OCI-LY1 (cell line): ENCODE measurements at regions not wholly inside any gene's neighbourhood (a gene's known extent, or its start where the extent isn't known, plus 50 kb on each side); places are given as distances from the start of the nearest gene placed in this dataset.

ENCODE experiments used
- H2AFZ ChIP-seq: fragments of 200-600 bp; sonication (generic), shearing (Covaris generic); 2 replicates; pipeline ENCODE4 v1.6.0; 2014; ENCODE audit warnings: antibody characterized with exemption, mild to moderate bottlenecking, low read length
- H3F3A ChIP-seq: fragments of 200-600 bp; sonication (generic), shearing (Covaris generic); 2 replicates; pipeline ENCODE4 v1.6.0; 2014; ENCODE audit warnings: mild to moderate bottlenecking, antibody characterized with exemption, low read length, moderate library complexity; ENCODE audit not compliant: insufficient read depth
- H3K27ac ChIP-seq: fragments of 200-600 bp; sonication (generic); 2 replicates; pipeline ENCODE4 v1.5.1; 2014; ENCODE audit warnings: low read length, mixed run types, mild to moderate bottlenecking, low read depth; ENCODE audit not compliant: poor library complexity, severe bottlenecking
- H3K27me3 ChIP-seq: fragments of 200-600 bp; sonication (generic); 2 replicates; pipeline ENCODE4 v1.6.0; 2014; ENCODE audit warnings: antibody characterized with exemption, mild to moderate bottlenecking, low read length, moderate library complexity; ENCODE audit not compliant: insufficient read depth
- H3K36me3 ChIP-seq: fragments of 200-600 bp; sonication (generic); 2 replicates; pipeline ENCODE4 v1.6.1; 2014; ENCODE audit warnings: mild to moderate bottlenecking, antibody characterized with exemption, low read length, moderate library complexity, mixed read lengths; ENCODE audit not compliant: insufficient read depth
- H3K4me1 ChIP-seq: fragments of 200-600 bp; sonication (generic); 2 replicates; pipeline ENCODE4 v1.5.1; 2014; ENCODE audit warnings: mild to moderate bottlenecking, low read length, moderate library complexity; ENCODE audit not compliant: insufficient read depth, severe bottlenecking
- H3K4me2 ChIP-seq: fragments of 200-600 bp; sonication (generic), shearing (Covaris generic); 2 replicates; pipeline ENCODE4 v1.6.1; 2014; ENCODE audit warnings: low read length
- H3K4me3 ChIP-seq: fragments of 200-600 bp; sonication (generic); 2 replicates; pipeline ENCODE4 v1.5.1; 2014; ENCODE audit warnings: low read length, low read depth, mild to moderate bottlenecking, mixed read lengths; ENCODE audit not compliant: poor library complexity, severe bottlenecking
- H3K79me2 ChIP-seq: fragments of 200-600 bp; shearing (Covaris generic); 2 replicates; pipeline ENCODE4 v1.6.1; 2016; ENCODE audit warnings: mixed run types, low read length, mixed read lengths; ENCODE audit not compliant: insufficient read depth
- H3K9ac ChIP-seq: fragments of 200-600 bp; sonication (generic), shearing (Covaris generic); 2 replicates; pipeline ENCODE4 v1.6.1; 2014; ENCODE audit warnings: mild to moderate bottlenecking, low read length, mixed read lengths
- H3K9me2 ChIP-seq: fragments of 200-600 bp; sonication (generic), shearing (Covaris generic); 2 replicates; pipeline ENCODE4 v1.6.1; 2014; ENCODE audit warnings: low read depth, mild to moderate bottlenecking, low read length, mixed read lengths
- H3K9me3 ChIP-seq: fragments of 200-600 bp; shearing (Covaris generic); 2 replicates; pipeline ENCODE4 v1.6.1; 2014; ENCODE audit warnings: low read length, mixed read lengths
- H4K20me1 ChIP-seq: fragments of 200-600 bp; sonication (generic), shearing (Covaris generic); 2 replicates; pipeline ENCODE4 v1.6.0; 2016; ENCODE audit warnings: mild to moderate bottlenecking, low read length; ENCODE audit not compliant: insufficient read depth
- CTCF ChIP-seq: fragments of 200-600 bp; sonication (generic), shearing (Covaris generic); IDR thresholded peaks from 2 replicates; pipeline ENCODE4 v1.5.1; 2017; ENCODE audit warnings: mild to moderate bottlenecking, antibody characterized with exemption, low read length, moderate library complexity, mixed read lengths
- EZH2 ChIP-seq: fragments of 200-600 bp; sonication (generic), shearing (Covaris generic); IDR thresholded peaks from 2 replicates; pipeline ENCODE4 v1.8.0; 2017; ENCODE audit warnings: borderline replicate concordance, mixed run types, mild to moderate bottlenecking, antibody characterized with exemption, low read length, moderate library complexity, mixed read lengths

DNA sequence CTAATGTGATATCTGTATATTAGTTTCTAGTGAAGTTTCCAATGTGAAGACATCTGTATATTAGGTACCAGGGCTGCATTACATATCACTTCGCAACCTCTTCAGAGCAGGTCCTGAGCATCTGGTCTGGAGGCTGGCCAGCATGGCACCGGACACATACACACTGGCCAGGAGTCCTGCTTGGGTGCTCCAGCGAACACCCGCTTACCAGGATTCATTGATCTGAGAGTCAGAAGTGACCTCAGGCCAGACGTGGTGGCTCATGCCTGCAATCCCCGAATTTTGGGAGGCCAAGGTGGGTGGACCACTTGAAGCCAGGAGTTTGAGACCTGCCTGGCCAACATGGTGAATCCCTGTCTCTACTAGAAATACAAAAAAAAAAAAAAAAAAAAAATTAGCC lies 93.0 kb upstream of the IRS2 start:
- no peak overlapping the region for H2AFZ ChIP-seq
- H3K4me2 ChIP-seq: no peak overlapping the region
- no peaks in the 10 kb centered on the region for H4K20me1 ChIP-seq
- H3K27ac ChIP-seq: no peak overlapping the region
- no peaks in the 10 kb centered on the region for H3F3A ChIP-seq
- H3K36me3 ChIP-seq: no peaks in the 10 kb centered on the region
- H3K4me1 ChIP-seq: no peaks in the 10 kb centered on the region
- no peak for TF ChIP-seq EZH2
- no peak for TF ChIP-seq CTCF
- no peaks in the 10 kb centered on the region for H3K9me2 ChIP-seq
- H3K79me2 ChIP-seq: no peaks in the 10 kb centered on the region
- H3K27me3 ChIP-seq: no peaks in the 10 kb centered on the region
- no peak overlapping the region for H3K4me3 ChIP-seq
- H3K9ac ChIP-seq: no peak overlapping the region
- H3K9me3 ChIP-seq: no peaks in the 10 kb centered on the region

DNA sequence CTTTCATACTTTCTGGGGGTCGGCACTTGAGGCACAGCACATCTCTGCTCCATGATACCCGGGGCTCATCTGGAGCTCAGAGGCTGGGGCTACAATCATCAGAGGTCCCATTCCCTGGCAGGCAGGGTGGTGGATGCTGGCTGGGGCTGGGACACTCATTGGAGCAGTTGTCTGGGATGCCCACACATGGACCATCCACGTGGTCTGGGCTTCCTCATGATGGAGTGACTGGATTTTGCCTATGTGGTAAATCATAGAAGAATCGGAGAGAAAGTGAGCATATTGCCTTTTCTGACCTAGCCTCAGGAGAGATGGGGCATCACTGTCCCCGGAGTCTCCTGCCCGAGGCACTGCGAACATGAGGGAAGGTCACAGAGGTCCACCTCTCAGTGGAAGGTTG lies 91.4 kb upstream of the IRS2 start:
- Histone ChIP-seq H3F3A (no peaks in the 10 kb centered on the region), H3K9me2 (no peaks in the 10 kb centered on the region), H4K20me1 (no peaks in the 10 kb centered on the region), H3K27ac (no peak overlapping the region), H3K4me2 (no peak overlapping the region), H3K36me3 (no peaks in the 10 kb centered on the region), H3K79me2 (no peaks in the 10 kb centered on the region), H3K4me1 (no peaks in the 10 kb centered on the region), H3K4me3 (no peak overlapping the region), H3K27me3 (no peaks in the 10 kb centered on the region), H3K9ac (no peak overlapping the region), H2AFZ (no peak overlapping the region), H3K9me3 (no peaks in the 10 kb centered on the region)
- TF ChIP-seq CTCF: no peak
- no peak for TF ChIP-seq EZH2

GRCh38 chr13:109875746-109876145 lies 89.4 kb upstream of the IRS2 start:
- Histone ChIP-seq H3K4me3 (no peak overlapping the region), H3K4me1 (no peaks in the 10 kb centered on the region), H3K79me2 (no peaks in the 10 kb centered on the region), H2AFZ (no peak overlapping the region), H3K27ac (no peak overlapping the region), H3K27me3 (no peaks in the 10 kb centered on the region), H3K36me3 (no peaks in the 10 kb centered on the region), H3K9me2 (no peaks in the 10 kb centered on the region), H3K9ac (no peak overlapping the region), H4K20me1 (no peaks in the 10 kb centered on the region), H3F3A (no peaks in the 10 kb centered on the region), H3K9me3 (no peaks in the 10 kb centered on the region), H3K4me2 (no peak overlapping the region)
- no peak for TF ChIP-seq EZH2
- TF ChIP-seq CTCF: no peak
